Peyer's patch (tissue), 4 donors: ENCODE measurements at regions not wholly inside any gene's neighbourhood (a gene's known extent, or its start where the extent isn't known, plus 50 kb on each side); places are given as distances from the start of the nearest gene placed in this dataset.

Experiments used
- DNase-seq, 3 donors: peaks; one replicate each; pipeline ENCODE4 v3.0.0-alpha.2; 2017 to 2019
- H3K27ac ChIP-seq, 4 donors: fragments of 200-600 bp; sonication (generic); one replicate each; pipeline ENCODE4 v1.5.1; 2016 to 2019
- H3K27me3 ChIP-seq, 2 donors: fragments of 200-600 bp; sonication (generic); one replicate each; pipeline ENCODE4 v1.5.1; 2019
- H3K36me3 ChIP-seq, 3 donors: fragments of 200-600 bp; sonication (generic); one replicate each; pipeline ENCODE4 v1.5.1; 2016 to 2019
- H3K4me1 ChIP-seq, 4 donors: fragments of 200-600 bp; sonication (generic); one replicate each; pipeline ENCODE4 v1.5.1; 2016 to 2019
- H3K4me3 ChIP-seq, 4 donors: fragments of 200-600 bp; sonication (generic); 1 replicate in 3 of 4; 2 replicates in 1 of 4; pipeline ENCODE4 v1.5.1; 2016 to 2019; ENCODE audit warnings: mild to moderate bottlenecking in 1 of 4
- H3K9me3 ChIP-seq, 4 donors: fragments of 200-600 bp; sonication (generic); one replicate each; pipeline ENCODE4 v1.5.1; 2016 to 2019; ENCODE audit warnings: mild to moderate bottlenecking in 1 of 4
- CTCF ChIP-seq, 6 experiments: fragments of 450-650 bp in 4 of 6; fragments of 200-600 bp in 2 of 6; sonication (generic) in 1 of 6; IDR thresholded peaks; one replicate each; pipeline ENCODE4 v1.5.1; 2017 to 2019; ENCODE audit warnings: antibody characterized with exemption in 6 of 6, mild to moderate bottlenecking in 3 of 6, moderate library complexity in 1 of 6
- POLR2A ChIP-seq, 2 donors: fragments of 450-650 bp; IDR thresholded peaks; one replicate each; pipeline ENCODE4 v1.5.1; 2017; ENCODE audit warnings: antibody characterized with exemption in 2 of 2, mild to moderate bottlenecking in 2 of 2, moderate library complexity in 2 of 2

GRCh38 chr6:170209354-170210025, 81.4 kb downstream of the DLL1 start:
- peak in 2 of 3 donors; percentile 34 to 41 for DNase-seq
- Histone ChIP-seq H3K27ac (no peak overlapping the region), H3K9me3 (no peaks in the 10 kb centered on the region), H3K27me3 (no peaks in the 10 kb centered on the region), H3K4me3 (no peak overlapping the region), H3K36me3 (no peaks in the 10 kb centered on the region), H3K4me1 (no peaks in the 10 kb centered on the region)
- TF ChIP-seq POLR2A (IDR thresholded peaks at IDR 0.05): no peak
- TF ChIP-seq CTCF (IDR thresholded peaks at IDR 0.05): no peak

GRCh38 chr6:170208651-170209353, 82.1 kb downstream of the DLL1 start:
- TF ChIP-seq CTCF (IDR thresholded peaks at IDR 0.05) (no peak), POLR2A (IDR thresholded peaks at IDR 0.05) (no peak)
- Histone ChIP-seq H3K36me3 (no peaks in the 10 kb centered on the region), H3K9me3 (no peaks in the 10 kb centered on the region), H3K4me1 (no peaks in the 10 kb centered on the region), H3K27ac (no peak overlapping the region), H3K4me3 (no peak overlapping the region), H3K27me3 (no peaks in the 10 kb centered on the region)
- peak in 2 of 3 donors; percentile 27 to 39 for DNase-seq

- DNase-seq: peak in 1 of 3 donors; percentile 15
- TF ChIP-seq POLR2A (IDR thresholded peaks at IDR 0.05) (no peak), CTCF (IDR thresholded peaks at IDR 0.05) (no peak)
- H3K4me3 ChIP-seq: no peak overlapping the region
- H3K27me3 ChIP-seq: no peaks in the 10 kb centered on the region
- no peaks in the 10 kb centered on the region for H3K4me1 ChIP-seq
- H3K9me3 ChIP-seq: no peaks in the 10 kb centered on the region
- no peaks in the 10 kb centered on the region for H3K36me3 ChIP-seq
- no peak overlapping the region for H3K27ac ChIP-seq
Measured at GRCh38 chr6:170208182-170208601, 82.7 kb downstream of the DLL1 start.

GRCh38 chr6:170207586-170208181, 83.2 kb downstream of the DLL1 start:
- Histone ChIP-seq H3K27ac (no peak overlapping the region), H3K36me3 (no peaks in the 10 kb centered on the region), H3K9me3 (no peaks in the 10 kb centered on the region), H3K27me3 (no peaks in the 10 kb centered on the region), H3K4me3 (no peak overlapping the region), H3K4me1 (no peaks in the 10 kb centered on the region)
- TF ChIP-seq CTCF (IDR thresholded peaks at IDR 0.05) (no peak), POLR2A (IDR thresholded peaks at IDR 0.05) (no peak)
- DNase-seq: peak in 2 of 3 donors; percentile 5 to 21

GRCh38 chr6:170206851-170207431, 83.9 kb downstream of the DLL1 start:
- peak in 2 of 3 donors; percentile 29 to 42 for DNase-seq
- Histone ChIP-seq H3K9me3 (no peaks in the 10 kb centered on the region), H3K36me3 (no peaks in the 10 kb centered on the region), H3K27me3 (no peaks in the 10 kb centered on the region), H3K4me1 (no peaks in the 10 kb centered on the region), H3K4me3 (no peak overlapping the region), H3K27ac (no peak overlapping the region)
- TF ChIP-seq POLR2A (IDR thresholded peaks at IDR 0.05): no peak
- no peak for TF ChIP-seq CTCF (IDR thresholded peaks at IDR 0.05)
